Skin of body (tissue), 1 donor: ENCODE measurements at regions not wholly inside any gene's neighbourhood (a gene's known extent, or its start where the extent isn't known, plus 50 kb on each side); places are given as distances from the start of the nearest gene placed in this dataset.
"Not testable (repeated sequence)": the region's sequence is repeated elsewhere in the genome, so short reads cannot be mapped to it uniquely, and the experiment has no call there.

Experiments
- DNase-seq: peaks from one replicate; lab custom pipeline; 2025; lab: John Stamatoyannopoulos, UW

- DNase-seq = not testable (repeated sequence)
These were observed 522.4 kb downstream of the TTLL7 start for GRCh38 chr1:83476518-83476917.

DNA sequence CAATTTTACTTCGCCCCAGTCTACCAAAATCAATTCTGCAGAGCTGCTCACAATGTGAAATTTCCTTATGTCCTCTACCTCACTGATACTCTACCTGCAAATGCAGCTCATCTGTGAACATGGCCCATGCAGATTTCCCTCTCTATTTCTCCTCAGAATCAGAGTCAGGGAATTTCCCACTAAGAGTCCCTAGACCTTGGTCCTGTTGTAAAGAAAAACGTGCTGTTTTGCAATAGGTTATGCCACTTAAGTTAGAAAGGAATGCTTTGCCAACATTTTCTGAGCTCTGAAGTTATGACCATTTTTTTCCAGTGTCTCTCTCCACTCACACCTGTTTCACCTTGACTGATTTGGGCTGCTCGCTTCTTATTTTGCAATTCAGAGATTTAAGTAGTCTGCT lies 524.0 kb downstream of the TTLL7 start:
- DNase-seq = not testable (repeated sequence)

GRCh38 chr1:83473986-83474385 lies 524.9 kb downstream of the TTLL7 start:
- not testable (repeated sequence) for DNase-seq

GRCh38 chr1:83472066-83472465 lies 526.9 kb downstream of the TTLL7 start:
- peak; percentile 64 for DNase-seq

GRCh38 chr1:83471272-83471671 lies 527.7 kb downstream of the TTLL7 start:
- DNase-seq = not testable (repeated sequence)

DNA sequence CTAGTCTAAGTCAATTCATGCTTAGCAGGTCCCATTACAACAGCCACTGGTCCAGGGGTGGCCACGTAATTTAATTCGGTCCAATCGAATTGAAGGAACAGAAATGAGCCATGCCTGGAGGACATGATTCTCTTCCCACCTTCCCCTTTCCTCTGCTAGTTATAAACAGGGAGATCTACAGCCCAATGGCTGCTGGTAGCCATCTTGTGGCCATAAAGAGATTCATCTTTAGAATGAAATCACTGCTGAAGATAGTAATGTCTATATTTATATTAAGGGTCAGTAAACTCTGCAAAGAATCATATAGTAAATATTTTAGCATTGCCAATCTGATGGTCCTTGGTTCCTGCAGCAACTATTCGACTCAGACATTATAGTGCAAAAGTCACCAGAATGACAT lies 530.6 kb downstream of the TTLL7 start:
- not testable (repeated sequence) for DNase-seq

DNA sequence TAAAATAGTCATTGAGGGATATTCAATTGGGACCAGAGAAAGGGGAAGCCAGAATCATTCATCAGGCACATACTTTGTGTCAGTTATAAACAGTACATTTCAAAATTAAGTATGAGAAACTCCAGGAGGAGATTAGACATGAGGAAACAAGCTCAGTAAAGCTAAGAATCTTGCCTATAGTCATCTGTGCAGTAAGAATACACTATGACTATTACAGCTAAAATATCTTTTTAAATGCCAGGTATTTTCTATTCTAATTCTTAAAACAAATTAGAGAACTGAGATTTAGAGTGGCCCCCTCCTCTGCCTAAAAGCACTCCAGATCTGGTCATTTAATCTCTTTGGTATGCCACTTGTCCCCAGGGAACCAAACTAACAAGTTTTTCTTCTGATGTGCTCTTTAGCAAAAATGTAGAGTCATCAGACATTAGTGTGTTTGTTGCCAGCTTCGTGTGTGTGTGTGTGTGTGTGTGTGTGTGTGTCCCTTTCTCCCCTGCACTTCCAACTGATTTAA lies 541.1 kb downstream of the TTLL7 start:
- DNase-seq = not testable (repeated sequence)

GRCh38 chr1:83457281-83457680 lies 541.7 kb downstream of the TTLL7 start:
- not testable (repeated sequence) for DNase-seq

DNA sequence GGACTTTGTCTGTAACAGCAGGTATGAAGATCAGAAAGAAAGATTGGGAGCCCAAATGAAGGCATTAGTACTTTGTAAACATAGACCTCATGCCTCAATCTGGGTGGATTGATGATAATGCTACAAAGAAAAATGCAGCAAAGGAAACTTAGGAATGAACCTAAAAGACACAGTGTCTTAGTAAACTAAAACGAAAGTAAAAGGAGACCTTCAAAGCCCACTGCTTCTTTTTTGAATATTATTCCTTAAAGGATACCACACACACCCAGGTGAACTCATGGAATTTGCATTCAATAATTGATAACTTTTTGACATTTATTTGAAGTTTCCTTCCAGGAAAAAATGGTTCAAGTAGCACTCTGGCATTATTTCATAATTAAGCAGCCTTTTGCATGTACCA lies 543.2 kb downstream of the TTLL7 start:
- DNase-seq = not testable (repeated sequence)

GRCh38 chr1:83445873-83446272 lies 553.1 kb downstream of the TTLL7 start:
- not testable (repeated sequence) for DNase-seq

- not testable (repeated sequence) for DNase-seq
These were observed 556.5 kb downstream of the TTLL7 start for GRCh38 chr1:83442412-83442811.

DNA sequence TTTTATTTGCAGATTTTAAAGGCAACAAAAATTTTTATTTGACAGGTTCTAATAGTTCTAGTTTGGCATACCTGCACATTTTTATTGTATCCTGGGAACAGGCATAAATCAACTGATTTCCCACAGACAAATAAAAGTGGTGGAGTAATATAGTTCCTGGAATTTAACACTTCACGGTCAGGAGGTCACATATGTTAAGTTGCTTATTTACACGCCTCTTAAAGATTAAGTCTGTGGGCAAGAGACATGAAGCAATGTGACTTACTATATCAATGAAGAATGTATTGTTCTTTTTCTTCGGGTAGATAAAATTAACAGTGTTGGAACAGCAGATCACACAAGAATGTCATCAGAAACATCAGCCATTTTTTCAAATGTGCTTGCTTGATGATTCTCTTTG lies 558.3 kb downstream of the TTLL7 start:
- DNase-seq = not testable (repeated sequence)

DNA sequence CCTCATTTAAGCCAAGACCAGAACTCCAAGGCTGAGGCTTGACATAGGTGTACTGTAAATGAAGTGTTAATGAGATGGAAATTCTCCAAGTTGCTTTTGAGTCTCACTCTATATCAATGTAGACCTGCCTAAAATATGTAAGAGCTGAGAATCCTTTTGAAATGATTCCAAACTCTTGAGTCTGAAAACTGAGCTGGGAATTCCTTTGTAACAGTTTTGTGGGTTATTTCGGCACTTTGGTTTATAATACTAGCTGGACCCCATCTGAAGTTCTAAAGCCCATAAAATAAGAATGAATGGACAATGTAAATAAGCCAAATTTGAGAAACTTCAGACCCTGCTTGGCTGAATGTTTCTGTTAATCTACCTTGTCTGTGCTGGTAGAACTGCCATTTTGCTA lies 558.9 kb downstream of the TTLL7 start:
- not testable (repeated sequence) for DNase-seq

DNA sequence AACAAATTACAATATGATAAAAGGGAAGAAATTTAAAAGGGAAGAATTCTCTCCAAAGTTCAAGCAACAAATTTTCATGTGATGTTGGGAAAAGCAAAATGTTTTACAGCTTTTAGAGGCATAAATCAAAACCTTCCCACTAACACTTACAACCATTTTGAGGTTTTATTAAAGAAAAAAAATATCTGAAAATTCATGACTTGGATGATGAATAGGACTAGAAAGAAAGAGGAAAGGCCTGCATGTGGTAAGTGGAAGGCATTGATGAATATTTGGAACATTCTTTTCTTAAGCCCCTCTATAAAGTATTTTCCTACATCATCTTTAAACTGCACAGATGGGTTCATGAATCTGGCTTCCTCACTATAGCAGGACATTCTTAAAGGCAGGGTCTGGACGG lies 560.6 kb downstream of the TTLL7 start:
- peak; percentile 5 for DNase-seq

DNA sequence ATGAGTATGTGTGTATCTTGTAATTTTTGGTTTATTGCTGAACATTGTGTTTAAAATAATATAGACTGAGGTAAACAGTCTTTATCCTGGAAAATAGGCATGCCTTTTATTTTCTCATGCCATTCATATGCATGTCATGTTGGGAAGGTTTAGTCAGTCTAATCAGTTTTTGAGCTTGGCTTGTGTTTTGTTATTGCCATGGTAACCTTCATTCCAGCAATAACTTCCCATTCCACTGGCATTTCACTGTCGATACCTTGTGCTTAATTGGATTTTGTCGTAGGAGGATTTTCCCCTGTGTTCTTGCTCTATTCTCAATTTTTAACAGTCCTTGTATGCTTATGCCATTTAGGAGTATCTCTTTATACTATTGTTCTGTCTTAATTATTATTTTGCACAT lies 563.6 kb downstream of the TTLL7 start:
- not testable (repeated sequence) for DNase-seq

DNA sequence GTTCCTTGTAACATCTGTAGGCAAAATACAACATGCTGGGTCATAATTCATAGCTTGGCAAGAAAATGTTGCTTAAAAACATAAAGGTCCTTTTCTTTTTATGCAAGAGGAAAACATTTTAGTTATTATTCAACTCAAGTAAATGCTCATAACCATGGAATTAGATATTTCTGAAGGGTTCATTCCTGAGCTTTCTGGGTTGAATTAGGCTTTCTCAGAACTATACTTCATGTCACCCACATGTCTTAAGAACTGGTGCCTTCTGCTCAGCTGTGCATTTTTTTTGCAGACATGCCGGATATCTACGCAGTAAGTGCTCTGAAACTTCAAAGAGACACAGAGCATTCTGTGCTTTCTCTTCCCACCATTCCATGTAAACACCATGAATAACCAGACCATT lies 571.4 kb downstream of the TTLL7 start:
- peak; percentile 60 for DNase-seq

DNA sequence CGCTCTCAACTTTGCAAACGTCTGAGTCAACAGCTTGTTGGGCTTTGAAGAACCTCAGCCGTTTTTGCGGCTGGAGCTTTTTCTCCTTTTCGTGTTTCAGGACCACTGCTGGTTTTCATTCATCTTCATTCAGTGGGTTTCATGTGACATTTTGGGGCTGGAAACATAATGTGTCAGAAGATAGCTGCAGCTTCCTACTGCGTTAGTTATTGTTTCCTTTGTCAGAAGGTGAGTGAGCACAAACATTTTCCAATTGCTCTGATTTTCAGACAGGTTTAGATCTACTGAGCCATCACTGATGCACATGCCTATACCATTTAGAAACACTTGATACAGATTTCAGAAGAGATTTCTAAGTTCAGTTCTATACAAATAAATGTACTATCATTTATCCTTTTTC lies 575.5 kb downstream of the TTLL7 start:
- not testable (repeated sequence) for DNase-seq

DNA sequence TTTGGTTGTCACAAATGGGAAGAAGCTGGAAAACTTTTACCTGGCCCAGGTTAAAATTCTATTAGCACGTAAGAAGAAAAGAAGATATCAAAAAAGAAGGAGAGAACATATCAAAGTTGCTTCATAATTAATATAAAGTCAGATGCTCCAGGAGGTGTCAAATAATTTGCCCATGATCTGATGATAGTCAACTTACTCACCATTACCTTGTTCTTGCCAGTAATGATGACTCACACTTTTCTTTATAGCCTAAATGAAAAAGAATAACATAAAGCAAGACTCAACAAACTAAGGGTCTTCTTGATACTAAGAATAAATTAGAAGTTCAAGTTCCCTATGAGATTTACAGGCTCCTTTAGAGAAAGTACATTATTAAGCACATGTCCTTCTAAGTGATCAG lies 580.4 kb downstream of the TTLL7 start:
- DNase-seq = no peak

DNA sequence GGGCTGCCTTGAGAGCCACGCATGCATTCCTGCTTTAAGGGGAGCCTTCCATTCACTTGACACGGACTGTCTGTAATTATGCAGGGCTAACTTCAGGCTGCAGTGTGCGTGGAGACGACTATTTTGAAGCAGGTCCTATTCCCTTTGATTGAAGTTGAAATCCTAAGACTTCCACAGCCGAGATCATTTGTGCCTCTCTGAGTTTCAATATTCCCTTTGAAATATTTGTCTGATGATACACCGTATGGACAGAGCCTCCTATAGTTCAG lies 585.2 kb downstream of the TTLL7 start:
- not testable (repeated sequence) for DNase-seq

GRCh38 chr1:83410746-83411413 lies 588.1 kb downstream of the TTLL7 start:
- DNase-seq = not testable (repeated sequence)

- not testable (repeated sequence) for DNase-seq
These were observed 592.1 kb downstream of the TTLL7 start for GRCh38 chr1:83406693-83407371.

DNA sequence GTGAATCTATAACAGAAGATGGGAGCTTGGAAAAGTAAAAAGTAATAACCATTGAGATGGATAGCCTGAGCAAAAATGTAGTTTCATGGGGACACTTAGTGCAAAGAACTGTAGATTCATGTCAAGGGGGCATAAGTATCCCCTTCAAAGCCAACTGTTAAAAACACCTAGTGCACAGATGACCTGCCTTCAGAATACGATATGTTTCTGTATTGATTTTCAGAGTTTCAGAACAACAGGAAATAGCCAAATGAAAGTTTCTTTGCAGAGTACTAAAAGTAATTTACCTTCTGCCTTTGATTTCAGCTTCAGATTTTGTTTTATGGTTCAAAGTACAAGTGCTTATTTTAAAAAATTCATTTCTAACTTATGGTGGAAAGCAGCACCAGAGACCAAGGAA lies 593.1 kb downstream of the TTLL7 start:
- not testable (repeated sequence) for DNase-seq

DNA sequence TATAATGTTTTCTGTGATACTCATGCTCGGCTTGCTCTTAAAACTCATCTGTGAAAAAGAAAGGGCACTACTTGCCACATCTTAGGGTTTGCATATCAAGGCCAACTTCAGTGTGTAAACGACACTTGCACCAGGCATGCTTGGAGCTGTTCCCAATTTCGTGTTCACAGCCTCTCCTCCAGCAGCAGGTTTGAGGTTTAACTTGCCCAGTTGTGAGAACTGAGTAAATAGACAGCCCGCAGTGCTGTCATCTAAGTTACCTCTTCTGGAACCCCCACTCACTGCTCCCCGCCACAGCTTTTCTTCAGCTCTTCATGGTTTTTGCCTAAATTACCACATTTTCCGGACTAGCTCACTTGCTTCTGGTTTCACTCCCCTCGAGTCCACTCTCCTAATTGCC lies 595.4 kb downstream of the TTLL7 start:
- DNase-seq = not testable (repeated sequence)
